Effector memory CD4-positive, alpha-beta T cell (primary cell): ENCODE measurements at regions not wholly inside any gene's neighbourhood (a gene's known extent, or its start where the extent isn't known, plus 50 kb on each side); places are given as distances from the start of the nearest gene placed in this dataset.
"Not testable (repeated sequence)": the region's sequence is repeated elsewhere in the genome, so short reads cannot be mapped to it uniquely, and the experiment has no call there.

Experiments used
- DNase-seq, 3 donors: peaks; one replicate each; pipeline ENCODE4 v3.0.0-alpha.2; 2020
- H3K27ac ChIP-seq: 2 replicates; pipeline ENCODE4 v1.7.0; 2013; ENCODE audit warnings: mild to moderate bottlenecking, low read length, moderate library complexity; ENCODE audit not compliant: insufficient read depth, poor library complexity, severe bottlenecking
- H3K27me3 ChIP-seq: replicated peaks from 2 replicates; pipeline ENCODE4 v1.7.0; 2013; ENCODE audit warnings: mild to moderate bottlenecking, low read length; ENCODE audit not compliant: insufficient read depth, control insufficient read depth, poor library complexity, severe bottlenecking
- H3K36me3 ChIP-seq: 2 replicates; pipeline ENCODE4 v1.7.0; 2013; ENCODE audit warnings: mild to moderate bottlenecking, low read length, moderate library complexity; ENCODE audit not compliant: control insufficient read depth, insufficient read depth
- H3K4me1 ChIP-seq: 2 replicates; pipeline ENCODE4 v1.7.0; 2013; ENCODE audit warnings: low read length, mild to moderate bottlenecking; ENCODE audit not compliant: control insufficient read depth, insufficient read depth, poor library complexity, severe bottlenecking
- H3K4me3 ChIP-seq: 2 replicates; pipeline ENCODE4 v1.7.0; 2013; ENCODE audit warnings: low read length, low read depth, mild to moderate bottlenecking; ENCODE audit not compliant: insufficient read depth, poor library complexity, severe bottlenecking
- H3K9me3 ChIP-seq: 2 replicates; pipeline ENCODE4 v1.7.0; 2013; ENCODE audit warnings: mild to moderate bottlenecking, low read length, moderate library complexity; ENCODE audit not compliant: control insufficient read depth

- Histone ChIP-seq H3K27me3 (no peaks in the 10 kb centered on the region), H3K36me3 (no peaks in the 10 kb centered on the region), H3K4me1 (no peaks in the 10 kb centered on the region), H3K27ac (no peak overlapping the region), H3K4me3 (no peak overlapping the region), H3K9me3 (no peaks in the 10 kb centered on the region)
- DNase-seq = no peak
Observed at GRCh38 chr7:25054819-25055519, 70.1 kb downstream of the CYCS start.

- Histone ChIP-seq H3K36me3 (no peaks in the 10 kb centered on the region), H3K9me3 (no peaks in the 10 kb centered on the region), H3K4me1 (no peaks in the 10 kb centered on the region), H3K27ac (no peak overlapping the region), H3K4me3 (no peak overlapping the region), H3K27me3 (no peaks in the 10 kb centered on the region)
- no peak for DNase-seq
Observed at GRCh38 chr7:25050223-25050622, 70.2 kb upstream of the OSBPL3 start.

- Histone ChIP-seq H3K27me3 (no peaks in the 10 kb centered on the region), H3K27ac (no peak overlapping the region), H3K4me3 (no peak overlapping the region), H3K9me3 (no peaks in the 10 kb centered on the region), H3K4me1 (no peaks in the 10 kb centered on the region), H3K36me3 (no peaks in the 10 kb centered on the region)
- no peak for DNase-seq
Observed at GRCh38 chr7:25048444-25048834, 68.5 kb upstream of the OSBPL3 start.

- H3K4me3 ChIP-seq, DNase-seq, H3K9me3 ChIP-seq, H3K4me1 ChIP-seq, H3K36me3 ChIP-seq, H3K27ac ChIP-seq, H3K27me3 ChIP-seq: not testable (repeated sequence)
Observed at GRCh38 chr7:25047571-25048443, 67.8 kb upstream of the OSBPL3 start.

GRCh38 chr7:25037325-25037724, 57.3 kb upstream of the OSBPL3 start:
- no peaks in the 10 kb centered on the region for H3K4me1 ChIP-seq
- DNase-seq = no peak
- H3K27ac ChIP-seq = no peak overlapping the region
- H3K27me3 ChIP-seq = no peaks in the 10 kb centered on the region
- no peaks in the 10 kb centered on the region for H3K9me3 ChIP-seq
- no peaks in the 10 kb centered on the region for H3K36me3 ChIP-seq
- H3K4me3 ChIP-seq = no peak overlapping the region

- no peak overlapping the region for H3K27ac ChIP-seq
- no peak overlapping the region for H3K4me3 ChIP-seq
- no peaks in the 10 kb centered on the region for H3K9me3 ChIP-seq
- H3K27me3 ChIP-seq = no peaks in the 10 kb centered on the region
- DNase-seq = no peak
- no peaks in the 10 kb centered on the region for H3K36me3 ChIP-seq
- no peaks in the 10 kb centered on the region for H3K4me1 ChIP-seq
Observed at GRCh38 chr7:25035274-25035673, 55.3 kb upstream of the OSBPL3 start.

- no peak overlapping the region for H3K27ac ChIP-seq
- H3K36me3 ChIP-seq = no peaks in the 10 kb centered on the region
- H3K27me3 ChIP-seq = no peaks in the 10 kb centered on the region
- H3K4me1 ChIP-seq = peaks cover 4% of the 10 kb centered on the region
- no peaks in the 10 kb centered on the region for H3K9me3 ChIP-seq
- H3K4me3 ChIP-seq = no peak overlapping the region
- DNase-seq = no peak
Observed at GRCh38 chr7:25034136-25034535, 54.2 kb upstream of the OSBPL3 start.

- no peak overlapping the region for H3K27ac ChIP-seq
- no peaks in the 10 kb centered on the region for H3K9me3 ChIP-seq
- no peak overlapping the region for H3K4me3 ChIP-seq
- H3K4me1 ChIP-seq = peaks cover 14% of the 10 kb centered on the region
- no peaks in the 10 kb centered on the region for H3K36me3 ChIP-seq
- no peak for DNase-seq
- no peaks in the 10 kb centered on the region for H3K27me3 ChIP-seq
Observed at GRCh38 chr7:25032774-25033743, 53.1 kb upstream of the OSBPL3 start.

GRCh38 chr7:25031432-25031831, 51.5 kb upstream of the OSBPL3 start:
- no peak overlapping the region for H3K27ac ChIP-seq
- H3K36me3 ChIP-seq = no peaks in the 10 kb centered on the region
- DNase-seq = no peak
- H3K4me1 ChIP-seq = peaks cover 24% of the 10 kb centered on the region
- no peaks in the 10 kb centered on the region for H3K9me3 ChIP-seq
- no peak overlapping the region for H3K4me3 ChIP-seq
- no peaks in the 10 kb centered on the region for H3K27me3 ChIP-seq
